ENCODE measurements at regions not wholly inside any gene's neighbourhood (a gene's known extent, or its start where the extent isn't known, plus 50 kb on each side); places are given as distances from the start of the nearest gene placed in this dataset.

DNA sequence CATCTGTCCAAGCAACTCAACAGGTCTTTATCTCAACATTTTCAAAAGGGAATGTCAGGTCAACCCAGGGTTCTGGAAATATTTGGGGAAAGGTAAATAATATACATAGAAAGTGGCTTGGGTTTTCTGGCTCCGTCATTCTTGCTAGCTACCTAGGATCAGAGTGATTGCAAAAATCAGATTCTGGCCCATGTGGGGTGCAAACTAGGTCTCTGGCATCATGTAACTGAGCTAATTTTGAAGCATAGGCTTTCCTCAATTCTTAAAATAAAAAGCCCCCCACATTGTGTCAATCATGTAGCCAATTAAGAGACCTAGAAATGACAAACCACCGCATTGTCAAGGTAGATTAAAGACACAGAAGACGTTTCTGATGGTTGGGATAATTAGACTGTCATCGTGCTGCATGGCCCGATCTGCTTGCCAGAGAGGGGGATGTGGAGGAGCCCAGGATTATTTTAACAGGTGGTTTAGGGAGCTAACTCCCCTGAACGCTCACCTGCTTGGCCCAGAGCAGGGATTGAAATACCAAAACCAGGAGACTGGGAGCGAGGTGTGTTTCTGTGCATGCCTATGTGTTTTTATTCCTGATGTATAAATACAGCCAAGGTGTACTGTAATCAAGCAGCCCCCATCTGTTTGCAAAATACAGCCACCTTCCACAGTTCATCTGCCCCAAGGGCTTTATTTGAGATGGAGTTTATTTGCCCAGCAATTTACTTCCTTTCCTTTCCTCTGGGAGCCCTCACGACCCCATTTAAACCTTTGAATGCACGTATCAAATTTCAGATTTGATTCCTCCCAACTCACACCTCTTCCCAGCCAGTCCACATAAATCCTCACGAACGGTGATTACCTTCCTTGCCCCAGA lies 189.5 kb downstream of the TTC8 start (continued):
- TF ChIP-seq CBX5 (IDR thresholded peaks at IDR 0.05; ENCODE audit: low read depth, low read length) = no peak
- TF ChIP-seq TEAD4 (IDR thresholded peaks at IDR 0.05; ENCODE audit: low read depth, low read length) = no peak
- TF ChIP-seq, protein P1, sequence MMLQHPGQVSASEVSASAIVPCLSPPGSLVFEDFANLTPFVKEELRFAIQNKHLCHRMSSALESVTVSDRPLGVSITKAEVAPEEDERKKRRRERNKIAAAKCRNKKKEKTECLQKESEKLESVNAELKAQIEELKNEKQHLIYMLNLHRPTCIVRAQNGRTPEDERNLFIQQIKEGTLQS (IDR thresholded peaks at IDR 0.05; ENCODE audit: insufficient read depth, low read depth, low read length) = no peak
- no peak for TF ChIP-seq GABPA (IDR thresholded peaks at IDR 0.05; ENCODE audit: borderline replicate concordance, insufficient read depth, low read length)
- TF ChIP-seq, protein P2, sequence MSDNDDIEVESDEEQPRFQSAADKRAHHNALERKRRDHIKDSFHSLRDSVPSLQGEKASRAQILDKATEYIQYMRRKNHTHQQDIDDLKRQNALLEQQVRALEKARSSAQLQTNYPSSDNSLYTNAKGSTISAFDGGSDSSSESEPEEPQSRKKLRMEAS (IDR thresholded peaks at IDR 0.05) = no peak

Measured in H1 (cell line).